ENCODE measurements at regions not wholly inside any gene's neighbourhood (a gene's known extent, or its start where the extent isn't known, plus 50 kb on each side); places are given as distances from the start of the nearest gene placed in this dataset.

GRCh38 chr11:15490535-15490934 is 375.8 kb downstream of the INSC start:
- DNase-seq = no peak

- no peak for DNase-seq
Observed at GRCh38 chr11:15493066-15493465, 378.3 kb downstream of the INSC start.

GRCh38 chr11:15493921-15494620 is 379.3 kb downstream of the INSC start:
- DNase-seq = no peak

GRCh38 chr11:15494740-15495139 is 380.0 kb downstream of the INSC start:
- no peak for DNase-seq

GRCh38 chr11:15495462-15495861 is 380.7 kb downstream of the INSC start:
- DNase-seq = no peak

GRCh38 chr11:15497366-15497765 is 382.6 kb downstream of the INSC start:
- no peak for DNase-seq

GRCh38 chr11:15499674-15500073 is 385.0 kb downstream of the INSC start:
- DNase-seq = no peak

GRCh38 chr11:15500643-15501042 is 385.9 kb downstream of the INSC start:
- no peak for DNase-seq

GRCh38 chr11:15501566-15501965 is 386.8 kb downstream of the INSC start:
- no peak for DNase-seq

GRCh38 chr11:15505155-15505554 is 390.4 kb downstream of the INSC start:
- no peak for DNase-seq

GRCh38 chr11:15507592-15507991 is 392.9 kb downstream of the INSC start:
- no peak for DNase-seq

GRCh38 chr11:15509082-15509481 is 394.4 kb downstream of the INSC start:
- DNase-seq = no peak

- DNase-seq = no peak
Observed at GRCh38 chr11:15519124-15519791, 404.5 kb downstream of the INSC start.

GRCh38 chr11:15519911-15520310 is 405.2 kb downstream of the INSC start:
- DNase-seq = no peak

GRCh38 chr11:15523543-15523942 is 408.8 kb downstream of the INSC start:
- DNase-seq = no peak

GRCh38 chr11:15525582-15525981 is 410.9 kb downstream of the INSC start:
- DNase-seq = no peak

- no peak for DNase-seq
Observed at GRCh38 chr11:15526032-15526431, 411.3 kb downstream of the INSC start.

GRCh38 chr11:15526859-15527450 is 412.2 kb downstream of the INSC start:
- no peak for DNase-seq

GRCh38 chr11:15532432-15532831 is 417.7 kb downstream of the INSC start:
- no peak for DNase-seq

GRCh38 chr11:15534266-15534665 is 419.5 kb downstream of the INSC start:
- DNase-seq = no peak

- DNase-seq = no peak
Observed at GRCh38 chr11:15535414-15535813, 420.7 kb downstream of the INSC start.

GRCh38 chr11:15536438-15536837 is 421.7 kb downstream of the INSC start:
- no peak for DNase-seq

- no peak for DNase-seq
Observed at GRCh38 chr11:15539645-15540044, 424.9 kb downstream of the INSC start.

GRCh38 chr11:15541079-15541478 is 426.4 kb downstream of the INSC start:
- DNase-seq = no peak

Measured in activated CD8-positive, alpha-beta memory T cell treated with anti-CD3 and anti-CD28 coated beads, Interleukin-2, amount 50 U/mL, for 4 hours (primary cell).